GM21526 (cell line): ENCODE measurements at regions not wholly inside any gene's neighbourhood (a gene's known extent, or its start where the extent isn't known, plus 50 kb on each side); places are given as distances from the start of the nearest gene placed in this dataset.
"Not testable (repeated sequence)": the region's sequence is repeated elsewhere in the genome, so short reads cannot be mapped to it uniquely, and the experiment has no call there.

ENCODE experiments used
- ATAC-seq: cut with Tn5 transposase; IDR thresholded peaks from one replicate; pipeline ENCODE4 v1.9.1; 2021; ENCODE audit warnings: moderate library complexity; ENCODE audit not compliant: unreplicated experiment, low FRiP score

GRCh38 chr7:82501346-82501745, 57.8 kb upstream of the CACNA2D1 start:
- no peak for ATAC-seq

GRCh38 chr7:82499546-82499945, 56.0 kb upstream of the CACNA2D1 start:
- not testable (repeated sequence) for ATAC-seq

GRCh38 chr7:82494420-82494819, 50.8 kb upstream of the CACNA2D1 start:
- no peak for ATAC-seq
